Activated naive CD4-positive, alpha-beta T cell treated with anti-CD3 and anti-CD28 coated beads, Interleukin-2, amount 10 ng/mL, durations not matched to agents 7 days and 5 days (primary cell): ENCODE measurements at regions not wholly inside any gene's neighbourhood (a gene's known extent, or its start where the extent isn't known, plus 50 kb on each side); places are given as distances from the start of the nearest gene placed in this dataset.

Experiments
- CTCF ChIA-PET: fragments of 350-600 bp; sonication (Branson Sonifier 250); formaldehyde crosslinking; loops from one replicate; lab custom pipeline; 2021; ENCODE audit warnings: antibody characterized with exemption; lab: Charles Lee
- DNase-seq: peaks from one replicate; pipeline ENCODE4 v3.0.0-alpha.2; 2020
- H3K27ac Mint-ChIP-seq: one replicate; pipeline ENCODE4 v1.8.0; 2021; ENCODE audit warnings: mild to moderate bottlenecking, moderate library complexity, mixed read lengths
- H3K27me3 Mint-ChIP-seq: one replicate; pipeline ENCODE4 v1.8.0; 2021; ENCODE audit warnings: mild to moderate bottlenecking, mixed read lengths
- H3K36me3 Mint-ChIP-seq: one replicate; pipeline ENCODE4 v1.8.0; 2021; ENCODE audit warnings: mixed read lengths
- H3K4me1 Mint-ChIP-seq: one replicate; pipeline ENCODE4 v1.8.0; 2021; ENCODE audit warnings: mixed read lengths
- H3K4me3 Mint-ChIP-seq: one replicate; pipeline ENCODE4 v1.8.0; 2021; ENCODE audit warnings: mild to moderate bottlenecking, moderate library complexity, mixed read lengths
- H3K9me3 Mint-ChIP-seq: one replicate; pipeline ENCODE4 v1.8.0; 2021; ENCODE audit warnings: mixed read lengths

- H3K36me3 Mint-ChIP-seq: no peaks in the 10 kb centered on the region
These were observed 282.0 kb upstream of the VEPH1 start for GRCh38 chr3:157785102-157785826.

GRCh38 chr3:157782236-157782635 is 279.0 kb upstream of the VEPH1 start:
- Mint-ChIP-seq H3K27ac (no peak overlapping the region), H3K4me1 (no peaks in the 10 kb centered on the region), H3K36me3 (no peaks in the 10 kb centered on the region), H3K4me3 (no peak overlapping the region), H3K27me3 (no peaks in the 10 kb centered on the region), H3K9me3 (peaks cover 2% of the 10 kb centered on the region)
- CTCF ChIA-PET: no interaction called here
- no peak for DNase-seq

More at GRCh38 chr3:157785102-157785826, 282.0 kb upstream of the VEPH1 start:
- H3K27me3 Mint-ChIP-seq: no peaks in the 10 kb centered on the region
- H3K4me3 Mint-ChIP-seq: no peak overlapping the region
- H3K27ac Mint-ChIP-seq: no peak overlapping the region
- DNase-seq: no peak
- H3K9me3 Mint-ChIP-seq: peaks cover 2% of the 10 kb centered on the region
- CTCF ChIA-PET: no interaction called here
- no peaks in the 10 kb centered on the region for H3K4me1 Mint-ChIP-seq

DNA sequence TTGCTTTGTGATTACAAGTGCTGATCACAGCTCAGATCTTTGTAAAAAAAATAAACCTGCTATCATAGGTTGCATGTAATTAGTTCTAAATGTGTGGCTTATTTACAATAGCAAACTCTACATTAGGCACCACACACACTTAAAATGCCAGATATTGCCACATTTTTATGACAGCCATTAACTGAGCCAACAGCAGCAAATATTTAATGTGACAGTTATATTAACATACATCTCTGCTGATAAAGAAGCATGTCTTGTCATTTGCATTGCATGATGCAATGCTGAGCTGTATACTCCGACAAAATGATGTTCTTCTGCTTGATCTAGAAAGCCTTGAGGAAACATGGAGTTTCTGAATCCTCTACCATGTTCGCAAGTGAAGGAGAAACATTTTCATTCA is 273.6 kb upstream of the VEPH1 start:
- no peak overlapping the region for H3K4me3 Mint-ChIP-seq
- CTCF ChIA-PET: no interaction called here
- no peak overlapping the region for H3K27ac Mint-ChIP-seq
- H3K27me3 Mint-ChIP-seq: no peaks in the 10 kb centered on the region
- no peak for DNase-seq
- no peaks in the 10 kb centered on the region for H3K9me3 Mint-ChIP-seq
- H3K36me3 Mint-ChIP-seq: no peaks in the 10 kb centered on the region
- H3K4me1 Mint-ChIP-seq: no peaks in the 10 kb centered on the region

- Mint-ChIP-seq H3K27me3 (no peaks in the 10 kb centered on the region), H3K36me3 (no peaks in the 10 kb centered on the region)
These were observed 272.2 kb upstream of the VEPH1 start for GRCh38 chr3:157775446-157775845.

DNA sequence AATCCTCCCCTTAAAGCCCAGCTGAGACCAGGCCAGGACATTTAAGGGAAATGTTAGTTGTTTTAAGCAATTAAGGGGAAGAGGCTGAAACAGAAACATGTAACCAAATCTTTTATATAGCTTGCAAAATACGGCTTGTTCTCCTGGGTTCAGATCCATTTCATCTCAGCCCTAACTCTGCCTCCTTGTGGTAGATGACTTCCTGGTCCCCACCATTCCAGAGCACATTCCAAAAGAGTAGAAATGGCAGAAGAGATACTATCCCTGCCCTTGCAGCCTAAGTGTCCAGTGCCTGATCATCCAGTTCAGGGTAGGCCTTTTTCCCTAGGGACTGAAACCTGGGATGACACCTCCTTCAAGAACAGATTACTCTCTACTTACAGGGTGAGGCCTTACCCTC is 266.2 kb upstream of the VEPH1 start:
- H3K27ac Mint-ChIP-seq: no peak overlapping the region
- no peaks in the 10 kb centered on the region for H3K4me1 Mint-ChIP-seq
- H3K36me3 Mint-ChIP-seq: no peaks in the 10 kb centered on the region
- no peak for DNase-seq
- peaks cover 2% of the 10 kb centered on the region for H3K9me3 Mint-ChIP-seq
- H3K4me3 Mint-ChIP-seq: no peak overlapping the region
- no peaks in the 10 kb centered on the region for H3K27me3 Mint-ChIP-seq
- CTCF ChIA-PET: no interaction called here

More at GRCh38 chr3:157775446-157775845, 272.2 kb upstream of the VEPH1 start:
- CTCF ChIA-PET: no interaction called here
- H3K4me1 Mint-ChIP-seq: no peaks in the 10 kb centered on the region
- H3K9me3 Mint-ChIP-seq: no peaks in the 10 kb centered on the region
- no peak overlapping the region for H3K27ac Mint-ChIP-seq
- DNase-seq: no peak
- H3K4me3 Mint-ChIP-seq: no peak overlapping the region

GRCh38 chr3:157767607-157768006 is 264.4 kb upstream of the VEPH1 start:
- no peaks in the 10 kb centered on the region for H3K36me3 Mint-ChIP-seq
- H3K27me3 Mint-ChIP-seq: no peaks in the 10 kb centered on the region
- no peak overlapping the region for H3K27ac Mint-ChIP-seq

DNA sequence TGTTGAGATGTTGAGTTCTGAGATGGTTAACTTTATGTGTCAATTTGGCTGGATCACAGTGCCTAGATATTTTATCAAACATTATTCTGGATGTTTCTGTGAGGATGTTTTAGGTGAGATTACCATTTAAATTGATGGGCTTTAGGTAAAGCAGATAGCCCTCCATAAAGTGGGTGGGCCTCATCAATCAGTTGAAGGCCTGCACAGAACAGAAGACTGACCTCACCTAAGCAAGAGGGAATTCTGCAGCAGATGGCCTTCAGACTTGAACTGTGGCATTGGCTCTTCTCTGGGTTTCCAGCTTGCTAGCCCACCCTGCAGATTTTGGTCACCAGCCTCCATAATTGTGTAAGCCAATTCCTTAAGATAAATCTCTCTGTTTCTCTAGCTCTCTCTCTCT is 260.4 kb upstream of the VEPH1 start:
- CTCF ChIA-PET: no interaction called here
- Mint-ChIP-seq H3K27me3 (no peaks in the 10 kb centered on the region), H3K4me3 (no peak overlapping the region), H3K36me3 (no peaks in the 10 kb centered on the region), H3K27ac (no peak overlapping the region), H3K4me1 (no peaks in the 10 kb centered on the region), H3K9me3 (peaks cover 4% of the 10 kb centered on the region)
- DNase-seq: no peak

More at GRCh38 chr3:157767607-157768006, 264.4 kb upstream of the VEPH1 start:
- Mint-ChIP-seq H3K4me3 (no peak overlapping the region), H3K4me1 (no peaks in the 10 kb centered on the region), H3K9me3 (peaks cover 4% of the 10 kb centered on the region)
- DNase-seq: no peak
- CTCF ChIA-PET: no interaction called here

GRCh38 chr3:157759311-157759710 is 256.1 kb upstream of the VEPH1 start:
- H3K9me3 Mint-ChIP-seq: peaks cover 1% of the 10 kb centered on the region
- H3K4me3 Mint-ChIP-seq: no peak overlapping the region
- no peaks in the 10 kb centered on the region for H3K27me3 Mint-ChIP-seq
- H3K36me3 Mint-ChIP-seq: no peaks in the 10 kb centered on the region
- CTCF ChIA-PET: no interaction called here
- DNase-seq: no peak
- H3K4me1 Mint-ChIP-seq: no peaks in the 10 kb centered on the region
- no peak overlapping the region for H3K27ac Mint-ChIP-seq

GRCh38 chr3:157755233-157755632 is 252.0 kb upstream of the VEPH1 start:
- Mint-ChIP-seq H3K36me3 (no peaks in the 10 kb centered on the region), H3K27me3 (no peaks in the 10 kb centered on the region), H3K27ac (no peak overlapping the region), H3K4me1 (no peaks in the 10 kb centered on the region), H3K9me3 (no peaks in the 10 kb centered on the region), H3K4me3 (no peak overlapping the region)
- CTCF ChIA-PET: no interaction called here
- DNase-seq: no peak

GRCh38 chr3:157754451-157754850 is 251.2 kb upstream of the VEPH1 start:
- H3K4me1 Mint-ChIP-seq: no peaks in the 10 kb centered on the region
- no peak overlapping the region for H3K4me3 Mint-ChIP-seq
- CTCF ChIA-PET: no interaction called here
- no peaks in the 10 kb centered on the region for H3K9me3 Mint-ChIP-seq
- no peak overlapping the region for H3K27ac Mint-ChIP-seq
- no peaks in the 10 kb centered on the region for H3K27me3 Mint-ChIP-seq
- H3K36me3 Mint-ChIP-seq: no peaks in the 10 kb centered on the region
- no peak for DNase-seq

- DNase-seq: no peak
- Mint-ChIP-seq H3K27me3 (no peaks in the 10 kb centered on the region), H3K9me3 (no peaks in the 10 kb centered on the region), H3K36me3 (no peaks in the 10 kb centered on the region), H3K27ac (no peak overlapping the region), H3K4me3 (no peak overlapping the region), H3K4me1 (no peaks in the 10 kb centered on the region)
- CTCF ChIA-PET: no interaction called here
These were observed 250.5 kb upstream of the VEPH1 start for GRCh38 chr3:157753787-157754136.

DNA sequence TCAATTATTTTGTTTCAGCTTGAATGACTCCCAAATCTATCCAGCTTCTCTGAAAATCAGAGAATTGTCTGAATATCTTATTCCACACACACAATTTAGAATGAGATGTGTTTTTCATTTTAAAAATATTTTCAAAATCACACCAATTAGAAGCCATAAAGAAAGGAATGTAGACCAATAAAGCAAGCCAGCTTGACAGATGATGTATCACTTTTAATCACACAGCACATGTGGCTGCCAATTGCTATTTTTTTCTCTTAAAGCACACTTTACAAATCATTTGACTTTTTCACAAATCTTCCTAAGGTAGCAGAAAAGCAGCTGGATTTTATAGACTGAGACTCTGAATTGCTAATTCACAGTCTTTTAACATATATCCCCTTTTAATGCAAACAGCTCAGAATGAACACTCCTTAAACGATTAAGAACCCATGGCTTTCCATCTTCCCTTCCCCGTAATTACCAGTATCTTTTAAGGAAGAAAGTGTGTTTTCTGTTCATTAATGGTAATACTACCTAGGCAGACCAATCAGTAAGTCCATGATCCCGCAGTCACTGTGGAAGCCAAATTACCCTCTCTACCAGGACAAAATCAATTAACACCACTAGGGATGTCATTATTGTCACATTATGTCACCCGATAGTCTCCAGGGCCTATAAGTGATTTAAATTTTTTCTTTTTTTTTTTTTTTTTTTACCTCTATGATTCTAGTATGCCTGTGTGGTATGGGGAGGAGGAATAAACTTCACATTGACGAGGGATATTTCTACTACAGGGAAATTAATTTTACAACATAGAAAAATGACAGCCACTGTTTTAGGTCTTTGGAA is 250.0 kb upstream of the VEPH1 start:
- CTCF ChIA-PET: no interaction called here

GRCh38 chr3:157752554-157752953 is 249.3 kb upstream of the VEPH1 start:
- H3K27me3 Mint-ChIP-seq: no peaks in the 10 kb centered on the region
- no peaks in the 10 kb centered on the region for H3K9me3 Mint-ChIP-seq

More for the DNA sequence above, 250.0 kb upstream of the VEPH1 start:
- no peaks in the 10 kb centered on the region for H3K4me1 Mint-ChIP-seq
- H3K4me3 Mint-ChIP-seq: no peak overlapping the region
- H3K27ac Mint-ChIP-seq: no peak overlapping the region
- no peaks in the 10 kb centered on the region for H3K36me3 Mint-ChIP-seq
- H3K27me3 Mint-ChIP-seq: no peaks in the 10 kb centered on the region
- DNase-seq: no peak
- no peaks in the 10 kb centered on the region for H3K9me3 Mint-ChIP-seq

DNA sequence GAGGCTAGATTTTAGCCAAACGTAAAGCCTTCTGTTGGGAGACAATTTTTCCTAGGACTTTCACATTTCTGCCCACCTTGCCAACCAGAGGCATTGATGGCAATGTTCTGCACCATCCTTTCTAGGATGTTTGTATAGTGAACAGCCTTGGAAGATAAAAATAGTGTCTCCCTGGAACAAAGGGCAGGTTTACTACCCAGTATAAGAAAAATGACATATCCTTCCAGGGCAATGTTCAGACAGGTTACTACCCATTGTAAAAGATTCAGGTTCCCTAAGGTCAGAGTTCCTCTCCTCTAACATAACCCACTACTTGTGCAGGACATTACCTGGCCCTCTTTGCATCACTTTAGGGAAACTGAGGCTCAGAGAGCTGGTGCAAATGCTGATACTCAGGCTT is 248.2 kb upstream of the VEPH1 start:
- Mint-ChIP-seq H3K4me3 (no peak overlapping the region), H3K36me3 (no peaks in the 10 kb centered on the region), H3K4me1 (no peaks in the 10 kb centered on the region), H3K27ac (no peak overlapping the region), H3K9me3 (no peaks in the 10 kb centered on the region), H3K27me3 (no peaks in the 10 kb centered on the region)
- CTCF ChIA-PET: no interaction called here
- no peak for DNase-seq

More at GRCh38 chr3:157752554-157752953, 249.3 kb upstream of the VEPH1 start:
- H3K4me1 Mint-ChIP-seq: no peaks in the 10 kb centered on the region
- H3K27ac Mint-ChIP-seq: no peak overlapping the region
- H3K4me3 Mint-ChIP-seq: no peak overlapping the region
- H3K36me3 Mint-ChIP-seq: no peaks in the 10 kb centered on the region
- DNase-seq: no peak
- CTCF ChIA-PET: no interaction called here

- no peaks in the 10 kb centered on the region for H3K4me1 Mint-ChIP-seq
- peaks cover 8% of the 10 kb centered on the region for H3K9me3 Mint-ChIP-seq
- H3K27ac Mint-ChIP-seq: no peak overlapping the region
- DNase-seq: no peak
- CTCF ChIA-PET: no interaction called here
- H3K36me3 Mint-ChIP-seq: no peaks in the 10 kb centered on the region
- no peak overlapping the region for H3K4me3 Mint-ChIP-seq
- H3K27me3 Mint-ChIP-seq: no peaks in the 10 kb centered on the region
These were observed 243.2 kb upstream of the VEPH1 start for GRCh38 chr3:157746391-157746790.
